ENCODE measurements at regions not wholly inside any gene's neighbourhood (a gene's known extent, or its start where the extent isn't known, plus 50 kb on each side); places are given as distances from the start of the nearest gene placed in this dataset.

GRCh38 chr18:25463726-25464125 is 111.8 kb upstream of the ZNF521 start:
- Histone ChIP-seq H3K27me3 (ENCODE audit: control insufficient read depth, insufficient read depth, low read length) (no peaks in the 10 kb centered on the region), H3K36me3 (ENCODE audit: control insufficient read depth, insufficient read depth, low read length) (no peaks in the 10 kb centered on the region), H3K4me1 (ENCODE audit: control insufficient read depth, insufficient read depth, low read length) (peaks cover 12% of the 10 kb centered on the region), H3K4me3 (ENCODE audit: low read depth, low read length) (no peak overlapping the region), H3K9ac (ENCODE audit: low read length) (no peak overlapping the region), H3K27ac (ENCODE audit: low read depth, low read length) (no peak overlapping the region), H3K9me3 (ENCODE audit: control insufficient read depth, insufficient read depth, low read depth, low read length) (no peaks in the 10 kb centered on the region)

- Histone ChIP-seq H3K27me3 (ENCODE audit: control insufficient read depth, insufficient read depth, low read length) (no peaks in the 10 kb centered on the region), H3K4me3 (ENCODE audit: low read depth, low read length) (no peak overlapping the region), H3K4me1 (ENCODE audit: control insufficient read depth, insufficient read depth, low read length) (no peaks in the 10 kb centered on the region), H3K27ac (ENCODE audit: low read depth, low read length) (no peak overlapping the region), H3K9ac (ENCODE audit: low read length) (no peak overlapping the region), H3K36me3 (ENCODE audit: control insufficient read depth, insufficient read depth, low read length) (no peaks in the 10 kb centered on the region), H3K9me3 (ENCODE audit: control insufficient read depth, insufficient read depth, low read depth, low read length) (no peaks in the 10 kb centered on the region)
Observed at GRCh38 chr18:25459814-25460213, 107.8 kb upstream of the ZNF521 start.

- H3K36me3 ChIP-seq (ENCODE audit: control insufficient read depth, insufficient read depth, low read length): no peaks in the 10 kb centered on the region
Observed at GRCh38 chr18:25457601-25458000, 105.6 kb upstream of the ZNF521 start.

DNA sequence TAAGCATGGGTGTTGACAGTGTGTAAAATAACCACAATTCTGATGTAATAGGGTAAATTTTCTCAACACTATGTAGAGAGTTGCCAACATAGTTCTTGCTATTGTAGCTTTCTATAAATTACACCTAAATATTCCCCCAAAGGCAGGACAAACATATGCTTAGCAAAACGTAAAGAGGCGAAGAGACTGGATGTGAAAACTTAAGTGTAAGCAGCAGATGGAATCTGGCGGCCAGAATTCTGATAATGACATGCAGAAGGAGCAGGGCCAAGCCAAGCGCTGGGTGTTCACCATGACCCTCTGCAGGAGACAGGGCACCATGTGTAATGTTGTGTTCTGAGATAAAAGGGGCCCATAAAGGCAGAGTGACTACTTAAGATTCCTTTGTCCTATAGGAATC is 105.2 kb upstream of the ZNF521 start:
- Histone ChIP-seq H3K4me1 (ENCODE audit: control insufficient read depth, insufficient read depth, low read length) (no peaks in the 10 kb centered on the region), H3K9ac (ENCODE audit: low read length) (no peak overlapping the region), H3K4me3 (ENCODE audit: low read depth, low read length) (no peak overlapping the region), H3K36me3 (ENCODE audit: control insufficient read depth, insufficient read depth, low read length) (no peaks in the 10 kb centered on the region), H3K9me3 (ENCODE audit: control insufficient read depth, insufficient read depth, low read depth, low read length) (no peaks in the 10 kb centered on the region), H3K27me3 (ENCODE audit: control insufficient read depth, insufficient read depth, low read length) (no peaks in the 10 kb centered on the region), H3K27ac (ENCODE audit: low read depth, low read length) (no peak overlapping the region)

More at GRCh38 chr18:25457601-25458000, 105.6 kb upstream of the ZNF521 start:
- no peaks in the 10 kb centered on the region for H3K9me3 ChIP-seq (ENCODE audit: control insufficient read depth, insufficient read depth, low read depth, low read length)
- no peaks in the 10 kb centered on the region for H3K27me3 ChIP-seq (ENCODE audit: control insufficient read depth, insufficient read depth, low read length)
- no peak overlapping the region for H3K4me3 ChIP-seq (ENCODE audit: low read depth, low read length)
- H3K27ac ChIP-seq (ENCODE audit: low read depth, low read length): no peak overlapping the region
- no peak overlapping the region for H3K9ac ChIP-seq (ENCODE audit: low read length)
- H3K4me1 ChIP-seq (ENCODE audit: control insufficient read depth, insufficient read depth, low read length): no peaks in the 10 kb centered on the region

GRCh38 chr18:25456334-25457010 is 104.5 kb upstream of the ZNF521 start:
- no peak overlapping the region for H3K27ac ChIP-seq (ENCODE audit: low read depth, low read length)
- H3K9me3 ChIP-seq (ENCODE audit: control insufficient read depth, insufficient read depth, low read depth, low read length): no peaks in the 10 kb centered on the region
- no peak overlapping the region for H3K4me3 ChIP-seq (ENCODE audit: low read depth, low read length)
- no peaks in the 10 kb centered on the region for H3K4me1 ChIP-seq (ENCODE audit: control insufficient read depth, insufficient read depth, low read length)
- H3K27me3 ChIP-seq (ENCODE audit: control insufficient read depth, insufficient read depth, low read length): no peaks in the 10 kb centered on the region
- no peaks in the 10 kb centered on the region for H3K36me3 ChIP-seq (ENCODE audit: control insufficient read depth, insufficient read depth, low read length)
- no peak overlapping the region for H3K9ac ChIP-seq (ENCODE audit: low read length)

DNA sequence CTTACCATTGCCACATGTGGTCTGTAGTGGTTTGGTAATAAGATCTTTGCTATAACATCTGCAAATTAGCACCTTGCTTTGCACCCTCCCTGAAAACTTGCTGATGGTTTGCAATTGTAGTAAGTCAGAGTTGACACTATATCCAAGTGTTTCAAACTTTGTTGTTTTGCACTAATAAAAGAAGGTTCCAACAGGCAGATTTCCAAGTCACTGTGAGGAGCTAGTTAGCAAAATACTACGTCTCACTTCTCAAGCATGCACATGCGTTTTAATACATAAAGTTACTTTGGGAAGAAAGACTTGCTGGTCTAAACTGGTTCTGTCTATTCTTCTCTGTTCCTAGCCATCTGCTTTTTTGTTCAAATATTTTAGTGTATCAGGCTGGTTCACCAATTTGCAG is 103.7 kb upstream of the ZNF521 start:
- Histone ChIP-seq H3K9ac (ENCODE audit: low read length) (no peak overlapping the region), H3K4me3 (ENCODE audit: low read depth, low read length) (no peak overlapping the region), H3K27me3 (ENCODE audit: control insufficient read depth, insufficient read depth, low read length) (no peaks in the 10 kb centered on the region), H3K4me1 (ENCODE audit: control insufficient read depth, insufficient read depth, low read length) (no peaks in the 10 kb centered on the region), H3K9me3 (ENCODE audit: control insufficient read depth, insufficient read depth, low read depth, low read length) (peaks cover 5% of the 10 kb centered on the region), H3K27ac (ENCODE audit: low read depth, low read length) (no peak overlapping the region), H3K36me3 (ENCODE audit: control insufficient read depth, insufficient read depth, low read length) (no peaks in the 10 kb centered on the region)

- no peak overlapping the region for H3K27ac ChIP-seq (ENCODE audit: low read depth, low read length)
- no peaks in the 10 kb centered on the region for H3K36me3 ChIP-seq (ENCODE audit: control insufficient read depth, insufficient read depth, low read length)
- no peaks in the 10 kb centered on the region for H3K27me3 ChIP-seq (ENCODE audit: control insufficient read depth, insufficient read depth, low read length)
- no peak overlapping the region for H3K9ac ChIP-seq (ENCODE audit: low read length)
- no peaks in the 10 kb centered on the region for H3K4me1 ChIP-seq (ENCODE audit: control insufficient read depth, insufficient read depth, low read length)
- peaks cover 5% of the 10 kb centered on the region for H3K9me3 ChIP-seq (ENCODE audit: control insufficient read depth, insufficient read depth, low read depth, low read length)
- no peak overlapping the region for H3K4me3 ChIP-seq (ENCODE audit: low read depth, low read length)
Observed at GRCh38 chr18:25455159-25455558, 103.2 kb upstream of the ZNF521 start.

- Histone ChIP-seq H3K9me3 (ENCODE audit: control insufficient read depth, insufficient read depth, low read depth, low read length) (peaks cover 5% of the 10 kb centered on the region), H3K4me3 (ENCODE audit: low read depth, low read length) (no peak overlapping the region), H3K27me3 (ENCODE audit: control insufficient read depth, insufficient read depth, low read length) (no peaks in the 10 kb centered on the region), H3K36me3 (ENCODE audit: control insufficient read depth, insufficient read depth, low read length) (no peaks in the 10 kb centered on the region), H3K27ac (ENCODE audit: low read depth, low read length) (no peak overlapping the region), H3K9ac (ENCODE audit: low read length) (no peak overlapping the region), H3K4me1 (ENCODE audit: control insufficient read depth, insufficient read depth, low read length) (no peaks in the 10 kb centered on the region)
Observed at GRCh38 chr18:25454730-25455129, 102.8 kb upstream of the ZNF521 start.

GRCh38 chr18:25454270-25454659 is 102.3 kb upstream of the ZNF521 start:
- Histone ChIP-seq H3K4me3 (ENCODE audit: low read depth, low read length) (no peak overlapping the region), H3K36me3 (ENCODE audit: control insufficient read depth, insufficient read depth, low read length) (no peaks in the 10 kb centered on the region), H3K9ac (ENCODE audit: low read length) (no peak overlapping the region), H3K9me3 (ENCODE audit: control insufficient read depth, insufficient read depth, low read depth, low read length) (peaks cover 5% of the 10 kb centered on the region), H3K4me1 (ENCODE audit: control insufficient read depth, insufficient read depth, low read length) (no peaks in the 10 kb centered on the region), H3K27me3 (ENCODE audit: control insufficient read depth, insufficient read depth, low read length) (no peaks in the 10 kb centered on the region), H3K27ac (ENCODE audit: low read depth, low read length) (no peak overlapping the region)

GRCh38 chr18:25453556-25454269 is 101.7 kb upstream of the ZNF521 start:
- H3K4me1 ChIP-seq (ENCODE audit: control insufficient read depth, insufficient read depth, low read length): no peaks in the 10 kb centered on the region
- peaks cover 5% of the 10 kb centered on the region for H3K9me3 ChIP-seq (ENCODE audit: control insufficient read depth, insufficient read depth, low read depth, low read length)
- H3K27ac ChIP-seq (ENCODE audit: low read depth, low read length): no peak overlapping the region

GRCh38 chr18:25451077-25451658 is 99.2 kb upstream of the ZNF521 start:
- no peak overlapping the region for H3K4me3 ChIP-seq (ENCODE audit: low read depth, low read length)
- no peak overlapping the region for H3K27ac ChIP-seq (ENCODE audit: low read depth, low read length)
- no peaks in the 10 kb centered on the region for H3K4me1 ChIP-seq (ENCODE audit: control insufficient read depth, insufficient read depth, low read length)
- H3K36me3 ChIP-seq (ENCODE audit: control insufficient read depth, insufficient read depth, low read length): no peaks in the 10 kb centered on the region
- H3K9ac ChIP-seq (ENCODE audit: low read length): no peak overlapping the region
- peaks cover 16% of the 10 kb centered on the region for H3K9me3 ChIP-seq (ENCODE audit: control insufficient read depth, insufficient read depth, low read depth, low read length)
- H3K27me3 ChIP-seq (ENCODE audit: control insufficient read depth, insufficient read depth, low read length): no peaks in the 10 kb centered on the region

More at GRCh38 chr18:25453556-25454269, 101.7 kb upstream of the ZNF521 start:
- Histone ChIP-seq H3K27me3 (ENCODE audit: control insufficient read depth, insufficient read depth, low read length) (no peaks in the 10 kb centered on the region), H3K9ac (ENCODE audit: low read length) (no peak overlapping the region), H3K4me3 (ENCODE audit: low read depth, low read length) (no peak overlapping the region), H3K36me3 (ENCODE audit: control insufficient read depth, insufficient read depth, low read length) (no peaks in the 10 kb centered on the region)

Data from HUES6 (cell line).